CD14-positive monocyte (primary cell): ENCODE measurements at regions not wholly inside any gene's neighbourhood (a gene's known extent, or its start where the extent isn't known, plus 50 kb on each side); places are given as distances from the start of the nearest gene placed in this dataset.

Source experiments
- DNase-seq, 3 donors: peaks; one replicate each; pipeline ENCODE4 v3.0.0-alpha.2; 2011 to 2022
- H2AFZ ChIP-seq: 2 replicates; pipeline ENCODE4 v1.6.0; 2012; ENCODE audit warnings: mild to moderate bottlenecking, low read depth, low read length, inconsistent platforms; ENCODE audit not compliant: insufficient read depth, poor library complexity, severe bottlenecking
- H3K27ac ChIP-seq, 2 donors: 1 replicate in 1 of 2; 2 replicates in 1 of 2; pipeline ENCODE4 v1.5.1; 2012 to 2013; ENCODE audit warnings: low read length in 2 of 2, control low read depth in 1 of 2, inconsistent platforms in 1 of 2, low read depth in 1 of 2, mild to moderate bottlenecking in 1 of 2
- H3K27me3 ChIP-seq, 2 donors: one replicate each; pipeline versions ENCODE4 v1.6.0 to v1.6.1; 2011 to 2013; ENCODE audit warnings: low read length in 2 of 2; ENCODE audit not compliant: control insufficient read depth in 2 of 2, insufficient read depth in 2 of 2
- H3K36me3 ChIP-seq, 2 donors: replicated peaks in 1 of 2; 1 replicate in 1 of 2; 2 replicates in 1 of 2; pipeline versions ENCODE4 v1.5.1 to v1.6.1; 2012 to 2013; ENCODE audit warnings: low read length in 2 of 2, control low read depth in 1 of 2, inconsistent platforms in 1 of 2, mild to moderate bottlenecking in 1 of 2; ENCODE audit not compliant: insufficient read depth in 2 of 2, control insufficient read depth in 1 of 2
- H3K4me1 ChIP-seq, 2 donors: 1 replicate in 1 of 2; 2 replicates in 1 of 2; pipeline versions ENCODE4 v1.5.1 to v1.6.1; 2012 to 2013; ENCODE audit warnings: low read length in 2 of 2, control low read depth in 1 of 2, inconsistent platforms in 1 of 2, mild to moderate bottlenecking in 1 of 2, moderate library complexity in 1 of 2; ENCODE audit not compliant: insufficient read depth in 2 of 2, control insufficient read depth in 1 of 2
- H3K4me2 ChIP-seq: replicated peaks from 2 replicates; pipeline ENCODE3; 2012; ENCODE audit warnings: low read length, moderate library complexity, mild to moderate bottlenecking; ENCODE audit not compliant: poor library complexity, severe bottlenecking; ENCODE audit errors: extremely low read depth
- H3K4me3 ChIP-seq, 3 experiments: fragments of 200-600 bp in 1 of 3; sonication (generic) in 1 of 3; replicated peaks in 1 of 3; 1 replicate in 2 of 3; 2 replicates in 1 of 3; pipeline ENCODE4 v1.5.1; 2011 to 2013; ENCODE audit warnings: low read length in 3 of 3, mild to moderate bottlenecking in 3 of 3, control low read depth in 2 of 3, low read depth in 2 of 3, inconsistent platforms in 1 of 3, moderate library complexity in 1 of 3
- H3K79me2 ChIP-seq: 2 replicates; pipeline ENCODE4 v1.6.0; 2012; ENCODE audit warnings: mild to moderate bottlenecking, control low read depth, inconsistent platforms, low read length, moderate library complexity; ENCODE audit not compliant: insufficient read depth
- H3K9ac ChIP-seq: 2 replicates; pipeline ENCODE4 v1.6.0; 2017; ENCODE audit warnings: low read length, mild to moderate bottlenecking; ENCODE audit not compliant: insufficient read depth, poor library complexity, severe bottlenecking
- H3K9me3 ChIP-seq, 2 donors: replicated peaks in 1 of 2; 1 replicate in 1 of 2; 2 replicates in 1 of 2; pipeline versions ENCODE4 v1.5.1 to v1.6.1; 2012 to 2013; ENCODE audit warnings: low read length in 2 of 2, control low read depth in 1 of 2; ENCODE audit not compliant: control insufficient read depth in 1 of 2, insufficient read depth in 1 of 2
- H4K20me1 ChIP-seq: 2 replicates; pipeline ENCODE4 v1.6.0; 2012; ENCODE audit warnings: mild to moderate bottlenecking, low read length, control low read depth, moderate library complexity; ENCODE audit not compliant: insufficient read depth
- H3K27ac Mint-ChIP-seq, 7 donors: one replicate each; pipeline ENCODE4 v1.8.0; 2020; ENCODE audit warnings: mild to moderate bottlenecking in 7 of 7, mixed read lengths in 7 of 7, moderate library complexity in 6 of 7, inconsistent platforms in 2 of 7
- H3K27me3 Mint-ChIP-seq, 3 donors: one replicate each; pipeline ENCODE4 v1.8.0; 2021 to 2022; ENCODE audit warnings: low read depth in 3 of 3, mild to moderate bottlenecking in 3 of 3, mixed read lengths in 3 of 3, moderate library complexity in 3 of 3, inconsistent platforms in 1 of 3
- H3K36me3 Mint-ChIP-seq, 2 donors: one replicate each; pipeline ENCODE4 v1.8.0; 2020; ENCODE audit warnings: mixed read lengths in 2 of 2, inconsistent platforms in 1 of 2, mild to moderate bottlenecking in 1 of 2
- H3K4me1 Mint-ChIP-seq: one replicate; pipeline ENCODE4 v1.8.0; 2020; ENCODE audit warnings: mild to moderate bottlenecking, mixed read lengths
- H3K4me3 Mint-ChIP-seq, 2 donors: one replicate each; pipeline ENCODE4 v1.8.0; 2020; ENCODE audit warnings: mild to moderate bottlenecking in 2 of 2, mixed read lengths in 2 of 2, moderate library complexity in 1 of 2
- H3K9me3 Mint-ChIP-seq, 7 donors: one replicate each; pipeline ENCODE4 v1.8.0; 2020 to 2022; ENCODE audit warnings: mixed read lengths in 7 of 7, mild to moderate bottlenecking in 6 of 7, moderate library complexity in 6 of 7, inconsistent platforms in 2 of 7
- WGBS: methylation state at CpG from one replicate; pipeline ENCODE4 v1.1.5; 2013; ENCODE audit warnings: missing lambda C conversion rate; ENCODE audit not compliant: insufficient coverage; 5-methylcytosine and 5-hydroxymethylcytosine counted together
- intact Hi-C, 2 donors: fragments of 100-400 bp; cut with micrococcal nuclease; formaldehyde crosslinking; loops; one replicate each; pipeline versions ENCODE4 v1.15.0 to v1.15.1; 2023
- TF ChIP-seq, protein P1 (sequence below): fragments of 200-600 bp; IDR thresholded peaks from one replicate; pipeline ENCODE4 v1.8.0; 2022; ENCODE audit warnings: antibody characterized with exemption, mild to moderate bottlenecking

DNA sequence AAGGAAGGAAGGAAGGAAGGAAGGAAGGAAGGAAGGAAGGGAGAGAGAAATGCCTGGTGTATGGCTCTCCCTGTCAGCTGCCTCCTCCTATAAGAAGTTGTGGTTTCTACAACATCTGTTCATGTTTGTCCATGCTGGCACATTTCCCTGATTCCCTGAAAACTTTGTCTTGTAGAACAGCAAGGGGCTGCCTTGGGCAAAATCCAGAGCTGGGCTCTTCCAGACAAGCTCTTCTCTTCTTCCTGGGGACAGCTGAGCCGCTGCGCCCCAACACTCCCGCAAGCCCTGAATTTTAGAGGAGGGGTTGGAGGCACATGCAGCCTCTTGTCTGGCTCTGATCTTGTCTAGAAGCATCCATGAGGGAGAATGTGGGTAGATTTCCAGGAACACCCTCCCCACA is 282.0 kb upstream of the ADARB2 start:
- no CpG with 5 or more reads among the region's 3 CpGs for WGBS
- Histone ChIP-seq H2AFZ (no peak overlapping the region), H3K27ac (no peak overlapping the region), H3K9me3 (no peaks in the 10 kb centered on the region), H3K27me3 (no peaks in the 10 kb centered on the region), H3K79me2 (no peaks in the 10 kb centered on the region), H3K4me2 (no peak overlapping the region), H3K4me1 (peaks cover 9 to 14% of the 10 kb centered on the region in 2 donors), H3K9ac (no peak overlapping the region), H3K4me3 (no peak overlapping the region), H3K36me3 (no peaks in the 10 kb centered on the region), H4K20me1 (no peaks in the 10 kb centered on the region)
- H3K4me3 Mint-ChIP-seq = no peak overlapping the region
- intact Hi-C loops = no loop called here
- TF ChIP-seq, protein P1, sequence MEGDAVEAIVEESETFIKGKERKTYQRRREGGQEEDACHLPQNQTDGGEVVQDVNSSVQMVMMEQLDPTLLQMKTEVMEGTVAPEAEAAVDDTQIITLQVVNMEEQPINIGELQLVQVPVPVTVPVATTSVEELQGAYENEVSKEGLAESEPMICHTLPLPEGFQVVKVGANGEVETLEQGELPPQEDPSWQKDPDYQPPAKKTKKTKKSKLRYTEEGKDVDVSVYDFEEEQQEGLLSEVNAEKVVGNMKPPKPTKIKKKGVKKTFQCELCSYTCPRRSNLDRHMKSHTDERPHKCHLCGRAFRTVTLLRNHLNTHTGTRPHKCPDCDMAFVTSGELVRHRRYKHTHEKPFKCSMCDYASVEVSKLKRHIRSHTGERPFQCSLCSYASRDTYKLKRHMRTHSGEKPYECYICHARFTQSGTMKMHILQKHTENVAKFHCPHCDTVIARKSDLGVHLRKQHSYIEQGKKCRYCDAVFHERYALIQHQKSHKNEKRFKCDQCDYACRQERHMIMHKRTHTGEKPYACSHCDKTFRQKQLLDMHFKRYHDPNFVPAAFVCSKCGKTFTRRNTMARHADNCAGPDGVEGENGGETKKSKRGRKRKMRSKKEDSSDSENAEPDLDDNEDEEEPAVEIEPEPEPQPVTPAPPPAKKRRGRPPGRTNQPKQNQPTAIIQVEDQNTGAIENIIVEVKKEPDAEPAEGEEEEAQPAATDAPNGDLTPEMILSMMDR = no peak
- H3K9me3 Mint-ChIP-seq = peaks cover 0 to 5% (median 0%) of the 10 kb centered on the region in 7 donors
- H3K36me3 Mint-ChIP-seq = no peaks in the 10 kb centered on the region
- peak overlapping the region in 1 of 7 donors; percentile 18 for H3K27ac Mint-ChIP-seq
- peaks cover 12% of the 10 kb centered on the region for H3K4me1 Mint-ChIP-seq
- no peak for DNase-seq
- H3K27me3 Mint-ChIP-seq = peaks cover 0 to 1% (median 0%) of the 10 kb centered on the region in 3 donors

DNA sequence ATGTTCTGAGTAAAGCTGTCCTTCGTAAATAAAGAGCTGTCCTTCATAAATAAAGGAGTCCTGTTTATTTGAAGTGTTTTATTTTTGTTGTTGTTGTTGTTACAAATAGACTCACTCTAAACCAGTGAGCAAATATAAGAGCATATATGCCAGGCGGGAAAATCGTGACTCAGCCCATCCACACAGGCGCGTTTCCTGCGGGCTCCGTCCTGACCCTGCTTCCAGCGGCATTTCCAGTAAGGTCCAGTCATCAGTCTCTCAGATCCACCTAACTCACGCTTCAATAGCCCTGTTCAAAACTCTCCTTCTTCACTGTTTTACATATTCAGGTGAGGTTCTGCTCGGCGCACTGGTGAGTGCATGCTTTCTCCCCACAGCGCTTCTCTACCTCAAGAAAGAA is 277.2 kb upstream of the ADARB2 start:
- H3K9me3 ChIP-seq = no peaks in the 10 kb centered on the region
- Mint-ChIP-seq H3K9me3 (peaks cover 0 to 3% (median 0%) of the 10 kb centered on the region in 7 donors), H3K4me1 (no peaks in the 10 kb centered on the region), H3K27ac (no peak overlapping the region), H3K27me3 (peaks cover 0 to 3% (median 1%) of the 10 kb centered on the region in 3 donors), H3K4me3 (no peak overlapping the region), H3K36me3 (no peaks in the 10 kb centered on the region)
- no peak overlapping the region for H3K4me3 ChIP-seq
- H3K27ac ChIP-seq = no peak overlapping the region
- no peak for DNase-seq
- no peak overlapping the region for H2AFZ ChIP-seq
- H3K36me3 ChIP-seq = no peaks in the 10 kb centered on the region
- no peak overlapping the region for H3K9ac ChIP-seq
- intact Hi-C loops = no loop called here
- no peak overlapping the region for H3K4me2 ChIP-seq
- no peaks in the 10 kb centered on the region for H3K27me3 ChIP-seq
- H4K20me1 ChIP-seq = no peaks in the 10 kb centered on the region
- TF ChIP-seq, protein P1 = no peak
- 98% methylated on average over 11 of the region's 12 CpGs for WGBS
- H3K4me1 ChIP-seq = no peaks in the 10 kb centered on the region
- no peaks in the 10 kb centered on the region for H3K79me2 ChIP-seq
